IPS DF 6.9 (cell line): ENCODE measurements at regions not wholly inside any gene's neighbourhood (a gene's known extent, or its start where the extent isn't known, plus 50 kb on each side); places are given as distances from the start of the nearest gene placed in this dataset.
"Not testable (repeated sequence)": the region's sequence is repeated elsewhere in the genome, so short reads cannot be mapped to it uniquely, and the experiment has no call there.

Experiments
- DNase-seq: peaks from one replicate; pipeline ENCODE4 v3.0.0-alpha.2; 2013; ENCODE audit warnings: low read depth, low spot score
- H3K27ac ChIP-seq: one replicate; pipeline ENCODE4 v1.5.1; 2013; ENCODE audit warnings: low read length, control low read depth
- H3K27me3 ChIP-seq: 2 replicates; pipeline ENCODE4 v1.6.1; 2013; ENCODE audit warnings: mild to moderate bottlenecking, low read length; ENCODE audit not compliant: control insufficient read depth, insufficient read depth
- H3K36me3 ChIP-seq: 2 replicates; pipeline ENCODE4 v1.6.1; 2013; ENCODE audit warnings: low read length; ENCODE audit not compliant: control insufficient read depth, insufficient read depth
- H3K4me1 ChIP-seq: 2 replicates; pipeline ENCODE4 v1.6.1; 2013; ENCODE audit warnings: low read length; ENCODE audit not compliant: control insufficient read depth, insufficient read depth
- H3K4me3 ChIP-seq: 2 replicates; pipeline ENCODE4 v1.5.1; 2013; ENCODE audit warnings: mild to moderate bottlenecking, low read length
- H3K9me3 ChIP-seq: 2 replicates; pipeline ENCODE4 v1.6.1; 2013; ENCODE audit warnings: low read length, inconsistent platforms; ENCODE audit not compliant: control insufficient read depth, insufficient read depth
- WGBS: extraction: QIAGEN DNeasy Blood & Tissue Kit; methylation state at CpG from one replicate; pipeline ENCODE4 v1.1.7; 2013; ENCODE audit warnings: mixed read lengths, missing lambda C conversion rate; ENCODE audit not compliant: insufficient read length, insufficient coverage; 5-methylcytosine and 5-hydroxymethylcytosine counted together

- DNase-seq, H3K4me3 ChIP-seq, H3K36me3 ChIP-seq, H3K4me1 ChIP-seq, H3K27ac ChIP-seq, H3K9me3 ChIP-seq, H3K27me3 ChIP-seq: not testable (repeated sequence)
- no CpG with 5 or more reads among the region's 37 CpGs for WGBS
Measured at GRCh38 chr6:85838351-85839119, 195.8 kb upstream of the SYNCRIP start.

DNA sequence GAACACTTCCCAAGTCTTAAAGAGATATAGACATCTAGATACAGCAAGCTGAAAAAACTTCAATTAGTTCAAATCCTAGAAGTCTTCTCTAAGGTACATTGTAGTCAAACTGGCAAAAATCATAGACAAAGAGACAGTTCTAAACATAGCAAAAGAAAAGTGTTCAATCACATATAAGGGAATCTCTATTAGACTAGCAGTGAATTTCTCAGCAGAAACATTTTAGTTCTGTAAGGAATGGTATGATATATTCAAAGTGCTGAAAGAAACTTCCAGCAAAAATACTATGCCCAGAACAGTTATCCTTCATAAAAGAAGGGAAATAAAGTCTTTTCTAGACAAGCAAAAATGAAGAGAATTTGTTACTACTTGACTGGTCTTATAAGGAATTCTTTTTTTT, 186.3 kb upstream of the SYNCRIP start:
- Histone ChIP-seq H3K4me1 (no peaks in the 10 kb centered on the region), H3K36me3 (no peaks in the 10 kb centered on the region), H3K27me3 (no peaks in the 10 kb centered on the region), H3K9me3 (no peaks in the 10 kb centered on the region), H3K4me3 (no peak overlapping the region), H3K27ac (no peak overlapping the region)
- DNase-seq = no peak

- Histone ChIP-seq H3K36me3 (no peaks in the 10 kb centered on the region), H3K9me3 (no peaks in the 10 kb centered on the region), H3K4me3 (no peak overlapping the region), H3K27me3 (no peaks in the 10 kb centered on the region), H3K4me1 (no peaks in the 10 kb centered on the region), H3K27ac (no peak overlapping the region)
- WGBS = no CpG with 5 or more reads among the region's 1 CpG
- DNase-seq = no peak
Measured at GRCh38 chr6:85826997-85827396, 184.3 kb upstream of the SYNCRIP start.

DNA sequence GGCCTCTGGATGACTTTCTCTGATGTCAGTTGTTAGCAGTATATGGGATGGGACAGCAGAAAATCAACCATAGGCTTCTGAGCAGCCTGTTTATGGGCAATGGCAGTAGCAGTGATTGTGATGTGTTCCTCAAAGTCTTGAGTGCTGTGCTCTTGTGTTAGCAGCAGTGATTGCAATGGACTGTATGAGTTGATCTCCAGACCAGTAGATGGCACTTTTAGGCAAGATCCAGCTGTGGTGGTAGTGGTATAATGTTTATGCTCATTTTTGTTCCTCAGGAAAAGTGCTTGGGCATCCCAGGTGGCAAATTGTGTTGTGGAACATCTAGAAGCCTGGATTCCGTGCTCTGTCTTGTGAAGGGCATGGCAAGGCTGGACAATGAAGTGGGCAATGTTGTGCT, 181.6 kb upstream of the SYNCRIP start:
- Histone ChIP-seq H3K36me3 (no peaks in the 10 kb centered on the region), H3K4me1 (no peaks in the 10 kb centered on the region), H3K9me3 (no peaks in the 10 kb centered on the region), H3K27me3 (no peaks in the 10 kb centered on the region), H3K4me3 (no peak overlapping the region), H3K27ac (no peak overlapping the region)
- DNase-seq = no peak
- WGBS = no CpG with 5 or more reads among the region's 1 CpG

DNA sequence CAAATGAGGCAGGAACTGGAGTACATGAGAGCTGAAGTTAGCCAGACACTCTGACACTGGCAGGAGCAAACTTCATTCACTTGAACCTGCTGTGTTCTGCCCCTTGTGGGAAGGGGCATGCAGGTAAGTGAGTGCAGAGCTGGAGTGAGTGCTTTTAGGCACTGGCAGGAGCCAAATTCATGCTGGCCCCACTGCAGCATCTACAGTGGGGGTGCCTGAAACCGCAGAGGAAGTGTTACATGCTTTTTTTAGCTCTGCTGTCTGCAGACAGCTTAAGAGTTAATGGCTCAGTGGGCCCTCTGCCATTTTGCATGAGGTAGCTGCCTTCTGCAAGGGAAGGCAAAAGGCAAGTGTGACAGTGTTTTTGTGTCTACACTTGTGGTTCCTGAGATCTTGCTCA, 167.9 kb upstream of the SYNCRIP start:
- WGBS = no CpG with 5 or more reads among the region's 1 CpG

GRCh38 chr6:85803721-85804120, 161.0 kb upstream of the SYNCRIP start:
- H3K4me1 ChIP-seq = no peaks in the 10 kb centered on the region
- no peaks in the 10 kb centered on the region for H3K36me3 ChIP-seq
- H3K27ac ChIP-seq = no peak overlapping the region
- WGBS = no CpG with 5 or more reads among the region's 1 CpG
- no peaks in the 10 kb centered on the region; the same call in none of the 2 replicates for H3K9me3 ChIP-seq
- no peak overlapping the region for H3K4me3 ChIP-seq
- no peak for DNase-seq
- no peaks in the 10 kb centered on the region for H3K27me3 ChIP-seq

More for the DNA sequence above, 167.9 kb upstream of the SYNCRIP start:
- no peaks in the 10 kb centered on the region for H3K36me3 ChIP-seq
- no peaks in the 10 kb centered on the region for H3K4me1 ChIP-seq
- H3K27ac ChIP-seq = no peak overlapping the region
- no peaks in the 10 kb centered on the region; the same call in none of the 2 replicates for H3K9me3 ChIP-seq
- H3K4me3 ChIP-seq = no peak overlapping the region
- DNase-seq = no peak
- no peaks in the 10 kb centered on the region for H3K27me3 ChIP-seq

DNA sequence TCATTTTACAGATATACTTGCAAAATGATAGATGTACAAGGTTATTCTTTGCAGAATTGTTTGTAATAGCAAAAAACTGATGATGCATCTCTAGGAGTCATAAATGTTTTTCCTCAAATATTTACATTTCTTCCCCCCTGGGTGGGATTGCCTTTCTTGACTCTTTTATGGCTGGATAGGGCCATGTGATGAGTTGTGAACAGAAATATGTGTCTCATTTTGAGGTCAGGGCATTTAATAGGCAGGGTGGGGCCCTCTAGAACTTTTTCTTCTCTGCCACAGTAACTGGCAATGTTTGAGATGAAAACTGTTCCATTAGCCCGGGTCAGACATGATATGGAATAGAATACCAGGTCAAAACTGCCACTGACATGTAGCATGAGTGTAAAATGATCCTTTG, 159.5 kb upstream of the SYNCRIP start:
- Histone ChIP-seq H3K36me3 (no peaks in the 10 kb centered on the region), H3K9me3 (no peaks in the 10 kb centered on the region), H3K27ac (no peak overlapping the region), H3K4me1 (no peaks in the 10 kb centered on the region), H3K27me3 (no peaks in the 10 kb centered on the region), H3K4me3 (no peak overlapping the region)
- no CpG with 5 or more reads among the region's 1 CpG for WGBS
- DNase-seq = no peak

GRCh38 chr6:85798931-85799652, 156.4 kb upstream of the SYNCRIP start:
- Histone ChIP-seq H3K4me3 (no peak overlapping the region), H3K27me3 (no peaks in the 10 kb centered on the region), H3K36me3 (no peaks in the 10 kb centered on the region), H3K27ac (no peak overlapping the region), H3K9me3 (no peaks in the 10 kb centered on the region), H3K4me1 (no peaks in the 10 kb centered on the region)
- no CpG with 5 or more reads among the region's 4 CpGs for WGBS
- no peak for DNase-seq

DNA sequence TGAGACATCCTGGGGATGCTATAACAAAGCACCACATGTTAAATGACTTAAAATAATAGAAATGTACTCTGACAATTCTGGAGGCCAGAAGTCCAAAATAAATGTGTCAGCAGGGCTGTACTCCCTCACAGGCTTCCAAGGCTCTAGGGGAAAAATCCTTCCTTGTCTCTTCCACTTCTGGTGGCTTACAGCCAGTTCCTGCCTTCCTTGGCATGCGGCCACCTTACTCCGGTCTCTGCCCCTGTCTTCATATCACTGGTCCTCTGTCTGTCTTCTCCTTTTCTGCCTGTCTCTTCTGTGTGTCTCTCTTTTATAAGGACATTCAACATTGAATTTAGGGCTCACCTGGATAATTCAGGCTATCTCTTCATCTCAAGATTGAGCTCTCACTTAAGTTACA, 155.3 kb upstream of the SYNCRIP start:
- Histone ChIP-seq H3K36me3 (no peaks in the 10 kb centered on the region), H3K4me1 (no peaks in the 10 kb centered on the region), H3K27ac (no peak overlapping the region), H3K4me3 (no peak overlapping the region), H3K9me3 (no peaks in the 10 kb centered on the region), H3K27me3 (no peaks in the 10 kb centered on the region)
- DNase-seq = no peak
- no CpG with 5 or more reads among the region's 2 CpGs for WGBS

DNA sequence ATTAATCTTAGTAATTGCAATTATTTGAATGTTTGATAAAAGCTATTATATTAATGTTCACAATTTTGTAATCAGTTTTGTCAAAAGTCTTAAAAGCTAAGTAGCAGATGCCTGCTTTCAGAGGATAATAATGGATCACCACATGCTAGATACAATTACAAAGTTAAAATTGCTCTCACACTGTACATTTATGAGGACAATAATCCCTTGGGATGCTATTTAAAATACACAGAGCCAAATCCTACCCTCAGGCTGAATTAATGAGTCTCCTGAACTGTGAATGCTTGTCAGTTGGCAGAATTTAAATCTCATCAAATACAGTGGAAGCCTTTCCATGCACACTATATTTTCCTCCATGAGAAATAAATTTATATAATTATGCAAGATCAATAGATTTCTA, 153.3 kb upstream of the SYNCRIP start:
- no peaks in the 10 kb centered on the region for H3K9me3 ChIP-seq
- no peaks in the 10 kb centered on the region for H3K36me3 ChIP-seq
- H3K27ac ChIP-seq = no peak overlapping the region
- no peaks in the 10 kb centered on the region for H3K27me3 ChIP-seq
- H3K4me3 ChIP-seq = no peak overlapping the region
- no peak for DNase-seq
- H3K4me1 ChIP-seq = no peaks in the 10 kb centered on the region

DNA sequence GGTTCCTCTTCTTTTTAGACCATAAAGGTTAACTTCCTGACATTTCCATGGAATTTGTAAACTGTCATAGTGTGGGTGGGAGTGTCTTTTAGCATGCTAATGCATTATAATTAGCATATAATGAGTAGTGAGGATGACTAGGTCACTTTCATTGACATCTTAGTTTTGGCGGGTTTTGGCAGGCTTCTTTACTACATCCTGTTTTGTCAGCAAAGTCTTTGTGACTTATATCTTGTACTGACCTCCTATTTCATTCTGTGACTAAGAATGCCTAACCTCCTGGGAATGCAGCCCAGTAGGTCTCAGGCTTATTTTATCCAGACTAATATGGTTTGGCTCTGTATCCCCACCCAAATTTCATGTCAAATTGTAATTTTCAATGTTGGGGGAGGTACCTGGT, 149.6 kb upstream of the SYNCRIP start:
- Histone ChIP-seq H3K27me3 (no peaks in the 10 kb centered on the region), H3K4me1 (no peaks in the 10 kb centered on the region), H3K27ac (no peak overlapping the region), H3K9me3 (no peaks in the 10 kb centered on the region), H3K36me3 (no peaks in the 10 kb centered on the region), H3K4me3 (no peak overlapping the region)
- WGBS = no CpG with 5 or more reads among the region's 1 CpG
- DNase-seq = no peak
